ENCODE measurements at regions not wholly inside any gene's neighbourhood (a gene's known extent, or its start where the extent isn't known, plus 50 kb on each side); places are given as distances from the start of the nearest gene placed in this dataset.

GRCh38 chr3:148238421-148238821 is 459.3 kb upstream of the AGTR1 start:
- no peak for DNase-seq

- DNase-seq = no peak
Measured at GRCh38 chr3:148240351-148240750, 457.4 kb upstream of the AGTR1 start.

- DNase-seq = no peak
Measured at GRCh38 chr3:148243609-148244008, 454.1 kb upstream of the AGTR1 start.

- no peak for DNase-seq
Measured at GRCh38 chr3:148246291-148246923, 451.3 kb upstream of the AGTR1 start.

GRCh38 chr3:148253713-148254112 is 444.0 kb upstream of the AGTR1 start:
- no peak for DNase-seq

GRCh38 chr3:148254402-148254801 is 443.3 kb upstream of the AGTR1 start:
- no peak for DNase-seq

GRCh38 chr3:148255981-148256969 is 441.4 kb upstream of the AGTR1 start:
- DNase-seq = no peak

GRCh38 chr3:148262980-148263379 is 434.7 kb upstream of the AGTR1 start:
- no peak for DNase-seq

GRCh38 chr3:148265841-148266240 is 431.9 kb upstream of the AGTR1 start:
- DNase-seq = no peak

- DNase-seq = no peak
Measured at GRCh38 chr3:148266341-148266740, 431.4 kb upstream of the AGTR1 start.

GRCh38 chr3:148269816-148270215 is 427.9 kb upstream of the AGTR1 start:
- no peak for DNase-seq

GRCh38 chr3:148280623-148281242 is 417.0 kb upstream of the AGTR1 start:
- no peak for DNase-seq

GRCh38 chr3:148289159-148289558 is 408.5 kb upstream of the AGTR1 start:
- DNase-seq = no peak

- DNase-seq = no peak
Measured at GRCh38 chr3:148297013-148297412, 400.7 kb upstream of the AGTR1 start.

GRCh38 chr3:148307443-148307843 is 390.3 kb upstream of the AGTR1 start:
- DNase-seq = no peak

GRCh38 chr3:148309390-148310035 is 388.2 kb upstream of the AGTR1 start:
- DNase-seq = peak; percentile 9

GRCh38 chr3:148315756-148316155 is 381.9 kb upstream of the AGTR1 start:
- DNase-seq = no peak

GRCh38 chr3:148318240-148318639 is 379.5 kb upstream of the AGTR1 start:
- no peak for DNase-seq

GRCh38 chr3:148319161-148319915 is 378.4 kb upstream of the AGTR1 start:
- DNase-seq = no peak

GRCh38 chr3:148319960-148320359 is 377.7 kb upstream of the AGTR1 start:
- DNase-seq = no peak

- peak; percentile 35 for DNase-seq
Measured at GRCh38 chr3:148329481-148330235, 368.0 kb upstream of the AGTR1 start.

GRCh38 chr3:148330542-148330941 is 367.2 kb upstream of the AGTR1 start:
- DNase-seq = peak; percentile 9

Data from NCI-H2029 treated with DMSO at 0.1 percent for 48 hours (cell line).